Globus pallidus (tissue), 1 donor: ENCODE measurements at regions not wholly inside any gene's neighbourhood (a gene's known extent, or its start where the extent isn't known, plus 50 kb on each side); places are given as distances from the start of the nearest gene placed in this dataset.

Source experiments
- DNase-seq: peaks from one replicate; pipeline ENCODE4 v3.0.0-alpha.2; 2015; ENCODE audit warnings: low spot score

DNA sequence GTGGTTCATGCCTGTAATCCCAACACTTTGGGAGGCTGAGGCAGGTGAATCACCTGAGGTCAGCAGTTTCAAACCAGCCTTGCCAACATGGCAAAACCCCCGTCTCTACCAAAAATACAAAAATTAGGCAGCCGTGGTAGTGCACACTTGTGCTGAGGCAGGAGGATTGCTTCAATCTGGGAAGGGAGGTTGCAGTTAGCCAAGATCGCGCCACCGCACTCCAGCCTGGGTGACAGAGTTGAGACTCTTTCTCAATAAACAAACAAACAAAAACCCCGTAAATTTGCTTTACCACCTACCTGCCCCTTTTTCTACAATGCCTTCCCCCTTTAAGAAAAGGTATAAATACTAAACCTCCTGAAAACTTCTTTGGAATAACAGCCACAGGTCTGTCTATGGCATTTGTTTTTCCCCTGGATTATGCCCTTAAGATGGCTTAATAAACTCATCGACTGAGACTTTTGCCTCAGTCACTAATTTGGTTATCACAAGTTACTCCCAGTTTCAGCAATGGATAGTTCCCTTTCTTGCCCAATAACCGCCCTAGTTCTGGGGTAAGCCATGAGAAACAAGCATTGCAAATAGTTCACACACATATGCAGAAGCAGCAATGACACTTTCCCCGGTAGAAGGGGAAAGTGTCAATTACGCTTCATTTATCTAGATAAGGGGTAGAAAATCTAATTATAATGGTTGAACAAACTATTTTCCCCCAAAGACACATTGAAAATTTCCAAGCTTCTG is 52.8 kb upstream of the SVIL start:
- DNase-seq = no peak

DNA sequence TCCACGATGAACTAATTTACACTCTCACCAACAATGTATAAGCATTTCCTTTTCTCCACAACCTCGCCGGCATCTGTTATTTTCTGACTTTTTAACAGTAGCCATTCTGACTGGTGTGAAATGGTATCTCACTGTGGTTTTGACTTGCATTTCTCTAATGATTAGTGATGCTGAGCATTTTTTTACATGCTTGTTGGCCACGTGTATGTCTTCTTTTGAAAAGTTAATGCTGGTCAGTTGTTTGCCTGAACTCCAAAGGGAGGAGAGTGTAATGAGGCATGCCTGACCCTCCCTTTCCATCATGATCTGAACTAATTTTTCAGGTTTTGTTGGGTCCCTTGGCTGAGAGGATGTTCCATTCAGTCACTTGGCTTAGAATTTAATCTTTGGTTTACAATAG is 50.7 kb upstream of the SVIL start:
- DNase-seq = no peak
